ENCODE measurements at regions not wholly inside any gene's neighbourhood (a gene's known extent, or its start where the extent isn't known, plus 50 kb on each side); places are given as distances from the start of the nearest gene placed in this dataset.

DNA sequence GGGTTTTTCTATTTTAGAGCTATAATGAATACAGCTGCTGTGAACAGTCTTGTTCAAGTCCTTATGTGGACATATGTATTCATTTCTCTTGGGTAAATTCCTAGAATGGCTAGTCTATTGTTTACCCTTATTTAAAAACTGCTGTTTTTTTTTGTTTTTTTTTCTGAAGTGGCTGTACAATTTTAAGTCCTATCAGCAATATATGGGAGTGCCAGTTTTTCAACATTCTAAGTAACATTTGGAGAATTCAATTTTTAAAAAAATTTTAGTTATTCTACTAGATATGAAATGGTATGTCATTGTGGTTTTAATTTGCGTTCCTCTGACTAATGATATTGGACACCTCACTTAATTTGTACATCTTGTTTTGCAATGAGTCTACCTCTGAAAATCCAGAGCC is 349.7 kb downstream of the SATB2 start:
- no peaks in the 10 kb centered on the region for H3K9me3 ChIP-seq (ENCODE audit: control insufficient read depth, insufficient read depth, low read depth, low read length)
- POLR2A ChIA-PET = no interaction called here

DNA sequence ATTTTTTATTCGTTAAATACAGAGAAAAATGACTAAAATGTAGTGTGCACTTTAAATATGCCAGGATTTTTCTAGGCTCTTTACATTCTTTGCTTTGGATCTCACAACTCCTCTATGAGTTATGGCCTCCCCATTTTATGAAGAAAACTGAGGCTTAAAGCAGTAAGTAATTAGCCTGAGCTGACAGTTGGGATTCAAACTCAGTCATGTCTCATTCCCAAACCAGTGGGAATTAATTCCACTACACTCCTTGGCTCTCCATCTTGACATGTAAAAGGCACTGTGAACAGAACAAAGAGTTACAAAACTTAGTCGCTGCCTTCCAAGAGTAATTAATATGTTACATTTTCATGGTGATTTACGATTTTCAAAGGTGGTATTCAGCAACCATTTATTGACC is 351.9 kb downstream of the SATB2 start:
- POLR2A ChIA-PET = no interaction called here
- TF ChIP-seq ZNF140 (tag by site-specific recombination; IDR thresholded peaks at IDR 0.05) = no peak
- Histone ChIP-seq H3K4me3 (ENCODE audit: low read depth, low read length) (no peak overlapping the region), H3K9me3 (ENCODE audit: control insufficient read depth, insufficient read depth, low read depth, low read length) (no peaks in the 10 kb centered on the region), H3K27ac (ENCODE audit: extremely low read depth, low read depth, low read length) (no peak overlapping the region), H3K36me3 (ENCODE audit: control insufficient read depth in 2 of 2, insufficient read depth in 1 of 2, low read length in 2 of 2) (no peaks in the 10 kb centered on the region), H3K4me1 (ENCODE audit: control insufficient read depth, insufficient read depth, low read length) (no peaks in the 10 kb centered on the region)
- CTCF ChIA-PET = no interaction called here

More for the DNA sequence above, 349.7 kb downstream of the SATB2 start:
- H3K27ac ChIP-seq (ENCODE audit: extremely low read depth, low read depth, low read length) = no peak overlapping the region
- no peaks in the 10 kb centered on the region for H3K4me1 ChIP-seq (ENCODE audit: control insufficient read depth, insufficient read depth, low read length)
- CTCF ChIA-PET = interaction anchor here (0.8 kb wide), 1 partner anchor 11 kb away, joined by 4 read pairs; no protein-coding TSS in a partner anchor
- TF ChIP-seq ZNF423 (tag by site-specific recombination; IDR thresholded peaks at IDR 0.05) = no peak
- TF ChIP-seq, protein P1, sequence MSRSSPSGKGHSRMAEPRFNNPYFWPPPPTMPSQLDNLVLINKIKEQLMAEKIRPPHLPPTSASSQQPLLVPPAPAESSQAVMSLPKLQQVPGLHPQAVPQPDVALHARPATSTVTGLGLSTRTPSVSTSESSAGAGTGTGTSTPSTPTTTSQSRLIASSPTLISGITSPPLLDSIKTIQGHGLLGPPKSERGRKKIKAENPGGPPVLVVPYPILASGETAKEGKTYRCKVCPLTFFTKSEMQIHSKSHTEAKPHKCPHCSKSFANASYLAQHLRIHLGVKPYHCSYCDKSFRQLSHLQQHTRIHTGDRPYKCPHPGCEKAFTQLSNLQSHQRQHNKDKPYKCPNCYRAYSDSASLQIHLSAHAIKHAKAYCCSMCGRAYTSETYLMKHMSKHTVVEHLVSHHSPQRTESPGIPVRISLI (tag by site-specific recombination; IDR thresholded peaks at IDR 0.05) = no peak
- no peak for TF ChIP-seq GLIS2 (tag by site-specific recombination; IDR thresholded peaks at IDR 0.05)
- no peak for TF ChIP-seq ZNF311 (tag by site-specific recombination; IDR thresholded peaks at IDR 0.05; ENCODE audit: borderline replicate concordance)
- no peak for TF ChIP-seq BCL11B (tag by site-specific recombination; IDR thresholded peaks at IDR 0.05; ENCODE audit: low read depth)
- H3K4me3 ChIP-seq (ENCODE audit: low read depth, low read length) = no peak overlapping the region
- H3K36me3 ChIP-seq (ENCODE audit: control insufficient read depth in 2 of 2, insufficient read depth in 1 of 2, low read length in 2 of 2) = no peaks in the 10 kb centered on the region

DNA sequence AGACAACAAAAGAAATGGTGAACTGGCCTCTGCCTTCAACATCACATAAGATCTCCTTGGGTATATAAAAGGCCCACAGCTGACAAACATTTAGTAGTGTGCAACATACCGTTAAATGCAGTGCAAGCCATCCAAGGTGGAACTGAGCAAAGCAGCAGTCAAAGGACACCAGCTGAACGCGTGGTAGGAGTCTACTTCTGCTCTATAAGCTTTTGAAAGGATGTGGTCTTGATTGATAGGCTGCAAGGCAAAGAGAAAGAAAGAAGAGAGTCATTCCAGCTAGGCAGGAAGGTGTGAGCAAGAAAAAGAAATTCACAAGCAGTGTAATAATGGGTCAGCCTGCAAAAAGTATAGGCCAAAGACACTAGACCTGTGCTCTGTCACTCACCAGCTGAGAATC is 356.3 kb downstream of the SATB2 start:
- H3K4me3 ChIP-seq (ENCODE audit: low read depth, low read length) = no peak overlapping the region
- H3K9me3 ChIP-seq (ENCODE audit: control insufficient read depth, insufficient read depth, low read depth, low read length) = no peaks in the 10 kb centered on the region
- H3K4me1 ChIP-seq (ENCODE audit: control insufficient read depth, insufficient read depth, low read length) = no peaks in the 10 kb centered on the region
- ChIA-PET CTCF (no interaction called here), POLR2A (no interaction called here)
- no peak for TF ChIP-seq KLF9 (tag by site-specific recombination; IDR thresholded peaks at IDR 0.05; ENCODE audit: low read depth)
- TF ChIP-seq ZNF311 (tag by site-specific recombination; IDR thresholded peaks at IDR 0.05; ENCODE audit: borderline replicate concordance) = no peak
- TF ChIP-seq ZNF202 (tag by site-specific recombination; IDR thresholded peaks at IDR 0.05; ENCODE audit: borderline replicate concordance) = no peak
- TF ChIP-seq OSR2 (tag by site-specific recombination; IDR thresholded peaks at IDR 0.05) = no peak
- TF ChIP-seq ZFP37 (tag by site-specific recombination; IDR thresholded peaks at IDR 0.05) = no peak
- no peak for TF ChIP-seq ZNF423 (tag by site-specific recombination; IDR thresholded peaks at IDR 0.05)
- no peak for TF ChIP-seq ZNF433 (tag by site-specific recombination; IDR thresholded peaks at IDR 0.05; ENCODE audit: low read depth)
- no peak for TF ChIP-seq HOXC10 (CRISPR knock-in tag; IDR thresholded peaks at IDR 0.05)
- no peaks in the 10 kb centered on the region for H3K36me3 ChIP-seq (ENCODE audit: control insufficient read depth in 2 of 2, insufficient read depth in 1 of 2, low read length in 2 of 2)
- H3K27ac ChIP-seq (ENCODE audit: extremely low read depth, low read depth, low read length) = no peak overlapping the region

DNA sequence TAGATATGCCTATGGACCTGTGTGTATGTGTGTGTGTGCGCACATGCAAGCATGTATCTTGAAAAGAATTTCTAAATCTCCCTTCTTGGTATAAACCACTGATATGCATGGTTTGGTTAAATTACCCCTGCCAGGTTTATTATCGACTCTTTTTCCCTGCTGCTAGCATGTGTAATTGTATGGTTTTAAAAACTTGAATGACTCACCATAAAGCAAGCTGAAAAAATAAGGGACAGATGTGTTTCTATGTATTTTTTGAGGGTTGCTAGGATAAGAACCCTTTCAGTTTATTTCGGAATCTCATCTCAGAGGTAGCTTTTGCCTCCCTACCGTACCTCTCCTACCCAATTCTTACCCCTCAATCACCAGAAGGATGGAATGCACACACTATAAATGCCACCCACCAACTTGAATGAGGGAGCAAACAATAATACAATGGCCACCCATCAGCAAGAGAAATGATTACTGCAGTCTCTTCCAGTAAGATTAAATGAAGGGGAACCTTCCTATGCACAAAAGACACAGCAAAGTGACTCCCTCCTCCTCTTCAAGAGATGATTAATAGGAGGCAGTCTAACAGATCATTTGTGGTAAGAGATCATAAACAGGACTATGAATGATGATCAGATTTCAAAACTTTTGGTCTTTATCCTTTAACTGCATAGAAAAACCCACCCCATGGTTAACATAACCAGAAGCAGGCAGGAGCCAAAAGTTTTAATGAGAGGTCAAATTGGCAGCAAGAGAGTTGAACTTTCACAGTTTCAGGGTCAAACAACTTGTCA is 357.2 kb downstream of the SATB2 start:
- no peaks in the 10 kb centered on the region for H3K9me3 ChIP-seq (ENCODE audit: control insufficient read depth, insufficient read depth, low read depth, low read length)
- no peak overlapping the region for H3K4me3 ChIP-seq (ENCODE audit: low read depth, low read length)
- H3K4me1 ChIP-seq (ENCODE audit: control insufficient read depth, insufficient read depth, low read length) = no peaks in the 10 kb centered on the region
- no peak overlapping the region for H3K27ac ChIP-seq (ENCODE audit: extremely low read depth, low read depth, low read length)
- POLR2A ChIA-PET = no interaction called here
- no peaks in the 10 kb centered on the region for H3K36me3 ChIP-seq (ENCODE audit: control insufficient read depth in 2 of 2, insufficient read depth in 1 of 2, low read length in 2 of 2)
- CTCF ChIA-PET = interaction anchor here (0.7 kb wide), 1 partner anchor 64 kb away, joined by 3 read pairs; no protein-coding TSS in a partner anchor
- TF ChIP-seq OSR2 (tag by site-specific recombination; IDR thresholded peaks at IDR 0.05) = peak; percentile 61; the same call in 1 of the 2 replicates
- TF ChIP-seq ZNF121 (tag by site-specific recombination; IDR thresholded peaks at IDR 0.05) = no peak
- no peak for TF ChIP-seq ZBTB8A (tag by site-specific recombination; IDR thresholded peaks at IDR 0.05)
- peak; percentile 96 for TF ChIP-seq SP7 (tag by site-specific recombination; IDR thresholded peaks at IDR 0.05)
- no peak for TF ChIP-seq YY1 (tag by site-specific recombination; IDR thresholded peaks at IDR 0.05)
- TF ChIP-seq ZIC2 (tag by site-specific recombination; IDR thresholded peaks at IDR 0.05) = 0 out of 2 replicates have a peak, but pooled peaks have one; percentile 12
- TF ChIP-seq ZFP41 (tag by site-specific recombination; IDR thresholded peaks at IDR 0.05; ENCODE audit: borderline replicate concordance) = no peak
- 0 out of 2 replicates have a peak, but pooled peaks have one; percentile 42 for TF ChIP-seq ZNF843 (tag by site-specific recombination; IDR thresholded peaks at IDR 0.05)
- TF ChIP-seq, protein P2, sequence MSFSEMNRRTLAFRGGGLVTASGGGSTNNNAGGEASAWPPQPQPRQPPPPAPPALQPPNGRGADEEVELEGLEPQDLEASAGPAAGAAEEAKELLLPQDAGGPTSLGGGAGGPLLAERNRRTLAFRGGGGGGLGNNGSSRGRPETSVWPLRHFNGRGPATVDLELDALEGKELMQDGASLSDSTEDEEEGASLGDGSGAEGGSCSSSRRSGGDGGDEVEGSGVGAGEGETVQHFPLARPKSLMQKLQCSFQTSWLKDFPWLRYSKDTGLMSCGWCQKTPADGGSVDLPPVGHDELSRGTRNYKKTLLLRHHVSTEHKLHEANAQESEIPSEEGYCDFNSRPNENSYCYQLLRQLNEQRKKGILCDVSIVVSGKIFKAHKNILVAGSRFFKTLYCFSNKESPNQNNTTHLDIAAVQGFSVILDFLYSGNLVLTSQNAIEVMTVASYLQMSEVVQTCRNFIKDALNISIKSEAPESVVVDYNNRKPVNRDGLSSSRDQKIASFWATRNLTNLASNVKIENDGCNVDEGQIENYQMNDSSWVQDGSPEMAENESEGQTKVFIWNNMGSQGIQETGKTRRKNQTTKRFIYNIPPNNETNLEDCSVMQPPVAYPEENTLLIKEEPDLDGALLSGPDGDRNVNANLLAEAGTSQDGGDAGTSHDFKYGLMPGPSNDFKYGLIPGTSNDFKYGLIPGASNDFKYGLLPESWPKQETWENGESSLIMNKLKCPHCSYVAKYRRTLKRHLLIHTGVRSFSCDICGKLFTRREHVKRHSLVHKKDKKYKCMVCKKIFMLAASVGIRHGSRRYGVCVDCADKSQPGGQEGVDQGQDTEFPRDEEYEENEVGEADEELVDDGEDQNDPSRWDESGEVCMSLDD (tag by site-specific recombination; IDR thresholded peaks at IDR 0.05) = no peak
- no peak for TF ChIP-seq ZFP69B (tag by site-specific recombination; IDR thresholded peaks at IDR 0.05)
- TF ChIP-seq KLF8 (tag by site-specific recombination; IDR thresholded peaks at IDR 0.05) = no peak
- TF ChIP-seq FEZF1 (tag by site-specific recombination; IDR thresholded peaks at IDR 0.05) = peak; percentile 81
- TF ChIP-seq IKZF3 (tag by site-specific recombination; IDR thresholded peaks at IDR 0.05) = 0 out of 2 replicates have a peak, but pooled peaks have one; percentile 16
